Activated T-cell treated with anti-CD3 and anti-CD28 coated beads, Interleukin-2, amount 50 U/mL, for 72 hours (primary cell): ENCODE measurements at regions not wholly inside any gene's neighbourhood (a gene's known extent, or its start where the extent isn't known, plus 50 kb on each side); places are given as distances from the start of the nearest gene placed in this dataset.

Experiments used
- ATAC-seq, 2 donors: fragments of 150-1000 bp; cut with Tn5 transposase; replicated peaks in 1 of 2; 2 replicates each; pipeline ENCODE4 v1.10.0; 2021; ENCODE audit warnings: moderate library complexity in 2 of 2, mild to moderate bottlenecking in 1 of 2
- DNase-seq, 2 donors: peaks; one replicate each; pipeline ENCODE4 v3.0.0; 2021 to 2022; ENCODE audit warnings: mixed read lengths in 1 of 2
- H3K27ac Mint-ChIP-seq: one replicate; pipeline ENCODE4 v1.8.0; 2022; ENCODE audit warnings: mild to moderate bottlenecking, moderate library complexity, mixed read lengths
- H3K27me3 Mint-ChIP-seq: one replicate; pipeline ENCODE4 v1.8.0; 2022; ENCODE audit warnings: low read depth, mixed read lengths
- H3K36me3 Mint-ChIP-seq, 2 donors: one replicate each; pipeline ENCODE4 v1.8.0; 2022; ENCODE audit warnings: mixed read lengths in 2 of 2, mild to moderate bottlenecking in 1 of 2; ENCODE audit not compliant: insufficient read depth in 2 of 2
- H3K4me1 Mint-ChIP-seq: one replicate; pipeline ENCODE4 v1.8.0; 2022; ENCODE audit warnings: low read depth, mixed read lengths
- H3K4me3 Mint-ChIP-seq, 2 donors: one replicate each; pipeline ENCODE4 v1.8.0; 2022; ENCODE audit warnings: mild to moderate bottlenecking in 2 of 2, mixed read lengths in 2 of 2, moderate library complexity in 2 of 2
- H3K9me3 Mint-ChIP-seq, 2 donors: one replicate each; pipeline ENCODE4 v1.8.0; 2022; ENCODE audit warnings: mixed read lengths in 2 of 2

- H3K36me3 Mint-ChIP-seq: no peaks in the 10 kb centered on the region
- no peak for DNase-seq
- H3K9me3 Mint-ChIP-seq: peaks cover under 1 to 5% of the 10 kb centered on the region in 2 donors
- no peaks in the 10 kb centered on the region for H3K27me3 Mint-ChIP-seq
- ATAC-seq: no peak
- peaks cover 6% of the 10 kb centered on the region for H3K4me1 Mint-ChIP-seq
- no peak overlapping the region for H3K4me3 Mint-ChIP-seq
- no peak overlapping the region for H3K27ac Mint-ChIP-seq
Measured at GRCh38 chr15:87763837-87764236, 492.7 kb downstream of the NTRK3 start.

GRCh38 chr15:87761736-87762509, 494.6 kb downstream of the NTRK3 start:
- H3K27ac Mint-ChIP-seq: peak overlapping the region; percentile 10
- no peaks in the 10 kb centered on the region for H3K36me3 Mint-ChIP-seq
- no peaks in the 10 kb centered on the region for H3K27me3 Mint-ChIP-seq
- no peak overlapping the region for H3K4me3 Mint-ChIP-seq
- ATAC-seq: no peak
- no peak for DNase-seq
- peaks cover 2 to 7% of the 10 kb centered on the region in 2 donors for H3K9me3 Mint-ChIP-seq
- peaks cover 6% of the 10 kb centered on the region for H3K4me1 Mint-ChIP-seq

- H3K9me3 Mint-ChIP-seq: peaks cover 2 to 7% of the 10 kb centered on the region in 2 donors
- H3K4me3 Mint-ChIP-seq: no peak overlapping the region
- ATAC-seq: no peak
- H3K4me1 Mint-ChIP-seq: peaks cover 6% of the 10 kb centered on the region
- H3K27me3 Mint-ChIP-seq: no peaks in the 10 kb centered on the region
- no peak for DNase-seq
- no peaks in the 10 kb centered on the region for H3K36me3 Mint-ChIP-seq
- no peak overlapping the region for H3K27ac Mint-ChIP-seq
Measured at GRCh38 chr15:87760547-87761314, 495.8 kb downstream of the NTRK3 start.

- no peak for ATAC-seq
- peaks cover 6% of the 10 kb centered on the region for H3K4me1 Mint-ChIP-seq
Measured at GRCh38 chr15:87758794-87759418, 497.6 kb downstream of the NTRK3 start.

GRCh38 chr15:87757084-87757483, 499.5 kb downstream of the NTRK3 start:
- peaks cover 5% of the 10 kb centered on the region for H3K4me1 Mint-ChIP-seq
- no peaks in the 10 kb centered on the region for H3K36me3 Mint-ChIP-seq
- H3K4me3 Mint-ChIP-seq: no peak overlapping the region
- no peak for DNase-seq
- no peaks in the 10 kb centered on the region for H3K27me3 Mint-ChIP-seq
- no peak overlapping the region for H3K27ac Mint-ChIP-seq
- ATAC-seq: no peak
- H3K9me3 Mint-ChIP-seq: peaks cover 2 to 3% of the 10 kb centered on the region in 2 donors

More at GRCh38 chr15:87758794-87759418, 497.6 kb downstream of the NTRK3 start:
- H3K9me3 Mint-ChIP-seq: peaks cover 2 to 7% of the 10 kb centered on the region in 2 donors
- DNase-seq: no peak
- no peaks in the 10 kb centered on the region for H3K27me3 Mint-ChIP-seq
- H3K36me3 Mint-ChIP-seq: no peaks in the 10 kb centered on the region
- no peak overlapping the region for H3K4me3 Mint-ChIP-seq
- H3K27ac Mint-ChIP-seq: no peak overlapping the region

GRCh38 chr15:87756072-87756471, 500.5 kb downstream of the NTRK3 start:
- Mint-ChIP-seq H3K36me3 (no peaks in the 10 kb centered on the region), H3K27ac (no peak overlapping the region), H3K4me1 (no peaks in the 10 kb centered on the region), H3K4me3 (no peak overlapping the region), H3K9me3 (peaks cover 1 to 2% of the 10 kb centered on the region in 2 donors), H3K27me3 (no peaks in the 10 kb centered on the region)
- DNase-seq: no peak
- no peak for ATAC-seq

- no peak for DNase-seq
- H3K4me3 Mint-ChIP-seq: no peak overlapping the region
- H3K27me3 Mint-ChIP-seq: no peaks in the 10 kb centered on the region
- peaks cover 1 to 2% of the 10 kb centered on the region in 2 donors for H3K9me3 Mint-ChIP-seq
- no peaks in the 10 kb centered on the region for H3K4me1 Mint-ChIP-seq
- no peak for ATAC-seq
- no peaks in the 10 kb centered on the region for H3K36me3 Mint-ChIP-seq
- H3K27ac Mint-ChIP-seq: no peak overlapping the region
Measured at GRCh38 chr15:87755226-87755625, 501.3 kb downstream of the NTRK3 start.

- H3K4me3 Mint-ChIP-seq: no peak overlapping the region
- no peak overlapping the region for H3K27ac Mint-ChIP-seq
- no peaks in the 10 kb centered on the region for H3K4me1 Mint-ChIP-seq
- peaks cover 0 to 1% of the 10 kb centered on the region in 2 donors for H3K9me3 Mint-ChIP-seq
- H3K27me3 Mint-ChIP-seq: no peaks in the 10 kb centered on the region
- H3K36me3 Mint-ChIP-seq: no peaks in the 10 kb centered on the region
- DNase-seq (no peak), ATAC-seq (no peak)
Measured at GRCh38 chr15:87753539-87753938, 503.0 kb downstream of the NTRK3 start.

GRCh38 chr15:87752250-87752951, 504.1 kb downstream of the NTRK3 start:
- H3K4me3 Mint-ChIP-seq: no peak overlapping the region
- DNase-seq (no peak), ATAC-seq (no peak)
- H3K36me3 Mint-ChIP-seq: no peaks in the 10 kb centered on the region
- H3K4me1 Mint-ChIP-seq: no peaks in the 10 kb centered on the region
- no peak overlapping the region for H3K27ac Mint-ChIP-seq
- peaks cover 4% of the 10 kb centered on the region for H3K27me3 Mint-ChIP-seq
- no peaks in the 10 kb centered on the region for H3K9me3 Mint-ChIP-seq

- Mint-ChIP-seq H3K9me3 (no peaks in the 10 kb centered on the region), H3K27ac (no peak overlapping the region), H3K36me3 (no peaks in the 10 kb centered on the region), H3K27me3 (peaks cover 7% of the 10 kb centered on the region), H3K4me1 (no peaks in the 10 kb centered on the region), H3K4me3 (no peak overlapping the region)
- DNase-seq (no peak), ATAC-seq (no peak)
Measured at GRCh38 chr15:87748483-87748882, 508.1 kb downstream of the NTRK3 start.

- Mint-ChIP-seq H3K36me3 (no peaks in the 10 kb centered on the region), H3K4me1 (no peaks in the 10 kb centered on the region), H3K27me3 (peaks cover 7% of the 10 kb centered on the region), H3K9me3 (no peaks in the 10 kb centered on the region), H3K27ac (no peak overlapping the region), H3K4me3 (no peak overlapping the region)
- DNase-seq: no peak
- ATAC-seq: no peak
Measured at GRCh38 chr15:87747087-87747486, 509.5 kb downstream of the NTRK3 start.

GRCh38 chr15:87746333-87746732, 510.2 kb downstream of the NTRK3 start:
- DNase-seq (no peak), ATAC-seq (no peak)
- H3K27me3 Mint-ChIP-seq: peaks cover 7% of the 10 kb centered on the region
- H3K4me3 Mint-ChIP-seq: no peak overlapping the region
- no peak overlapping the region for H3K27ac Mint-ChIP-seq
- no peaks in the 10 kb centered on the region for H3K4me1 Mint-ChIP-seq
- no peaks in the 10 kb centered on the region for H3K36me3 Mint-ChIP-seq
- no peaks in the 10 kb centered on the region for H3K9me3 Mint-ChIP-seq

GRCh38 chr15:87744815-87745214, 511.7 kb downstream of the NTRK3 start:
- ATAC-seq: no peak
- Mint-ChIP-seq H3K9me3 (no peaks in the 10 kb centered on the region), H3K27me3 (peaks cover 7% of the 10 kb centered on the region), H3K36me3 (no peaks in the 10 kb centered on the region), H3K4me1 (no peaks in the 10 kb centered on the region), H3K4me3 (no peak overlapping the region), H3K27ac (no peak overlapping the region)
- no peak for DNase-seq
